Stimulated activated CD4-positive, alpha-beta T cell treated with anti-CD3 and anti-CD28 coated beads, Interleukin-4, amount 100 ng/mL, for 24 hours (primary cell): ENCODE measurements at regions not wholly inside any gene's neighbourhood (a gene's known extent, or its start where the extent isn't known, plus 50 kb on each side); places are given as distances from the start of the nearest gene placed in this dataset.

Experiments used
- DNase-seq: peaks from one replicate; pipeline ENCODE4 v3.0.0-alpha.2; 2020

DNA sequence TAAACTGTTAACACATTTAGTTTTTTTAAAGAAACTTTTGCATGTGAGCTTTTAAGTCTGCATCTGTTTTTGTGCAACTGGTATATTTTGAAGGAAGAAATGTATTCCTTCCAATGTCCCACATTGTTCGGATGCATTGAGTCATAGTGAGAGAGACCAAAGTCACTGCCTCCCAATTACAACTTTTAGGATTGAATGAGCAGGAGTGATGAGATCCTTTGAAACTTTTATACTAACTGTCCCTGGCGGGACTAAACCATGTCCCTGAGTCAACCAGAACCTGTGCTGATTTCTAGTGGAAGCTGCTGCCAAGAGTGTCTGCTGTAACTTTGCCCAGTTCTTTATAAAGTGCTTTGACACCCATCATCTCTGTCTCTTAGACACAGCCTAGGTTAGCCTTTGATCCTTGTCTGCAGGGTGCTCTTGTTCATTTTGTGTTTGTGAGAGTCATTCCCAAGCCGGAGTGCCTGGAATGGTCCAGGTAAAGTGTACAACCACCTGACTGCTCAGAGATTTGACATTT is 122.7 kb downstream of the ZNF518B start:
- no peak for DNase-seq

DNA sequence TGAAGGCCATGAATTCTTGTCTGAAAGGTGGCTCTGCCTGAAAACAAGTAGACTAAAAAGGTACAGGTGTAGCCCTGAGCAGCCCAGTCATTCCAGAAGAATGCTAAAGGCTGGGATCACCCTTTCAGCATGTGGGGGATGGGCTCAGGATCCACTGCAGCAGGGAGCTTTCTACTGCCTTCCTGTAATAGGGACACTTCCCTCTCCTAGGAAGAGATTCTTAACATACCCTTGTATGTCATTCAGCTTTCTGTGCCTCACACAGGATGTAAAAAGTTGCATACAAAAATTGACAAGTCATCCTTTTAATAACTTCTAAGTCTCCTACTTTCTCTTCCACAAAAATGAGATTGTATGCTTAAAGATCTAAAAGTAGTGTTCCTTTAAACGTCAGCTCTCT is 123.3 kb downstream of the ZNF518B start:
- no peak for DNase-seq

DNA sequence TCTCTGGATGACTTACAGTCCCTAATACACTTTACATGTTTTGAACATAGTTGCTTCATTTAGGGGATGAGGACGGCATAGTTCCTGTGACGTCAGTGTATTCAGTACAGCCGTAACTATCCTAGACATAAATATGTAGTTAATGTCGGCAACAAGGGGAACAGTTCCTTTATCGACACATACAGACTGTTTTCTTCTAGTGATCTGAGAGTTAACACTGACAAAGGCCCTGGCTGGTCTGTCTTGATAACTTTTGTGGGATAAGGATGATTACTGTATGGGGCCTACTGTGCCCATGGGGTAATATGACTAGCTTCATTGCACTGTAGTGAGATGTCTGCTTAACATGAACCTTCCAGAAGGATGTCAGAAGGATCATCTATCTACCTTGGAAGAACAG is 131.2 kb downstream of the ZNF518B start:
- DNase-seq, result no peak

DNA sequence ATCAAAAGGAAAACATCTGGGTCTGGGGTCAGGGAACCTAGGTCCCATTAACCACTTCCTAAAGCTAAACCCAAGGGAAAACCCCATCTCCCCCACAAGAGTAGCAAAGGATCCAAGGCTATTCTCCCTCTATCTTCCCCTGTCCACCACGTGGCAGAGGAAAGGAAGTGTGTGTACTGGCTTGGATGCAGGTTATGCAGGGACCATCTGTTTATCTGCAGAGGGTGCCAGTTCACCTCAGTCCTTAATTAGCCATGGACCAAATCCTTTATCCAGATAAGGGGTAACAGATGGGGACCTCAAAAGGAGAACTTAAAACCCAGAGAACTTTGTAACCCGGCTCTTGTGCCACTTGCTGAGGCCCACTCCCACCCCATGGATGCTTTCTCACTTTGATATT is 135.3 kb downstream of the ZNF518B start:
- no peak for DNase-seq

DNA sequence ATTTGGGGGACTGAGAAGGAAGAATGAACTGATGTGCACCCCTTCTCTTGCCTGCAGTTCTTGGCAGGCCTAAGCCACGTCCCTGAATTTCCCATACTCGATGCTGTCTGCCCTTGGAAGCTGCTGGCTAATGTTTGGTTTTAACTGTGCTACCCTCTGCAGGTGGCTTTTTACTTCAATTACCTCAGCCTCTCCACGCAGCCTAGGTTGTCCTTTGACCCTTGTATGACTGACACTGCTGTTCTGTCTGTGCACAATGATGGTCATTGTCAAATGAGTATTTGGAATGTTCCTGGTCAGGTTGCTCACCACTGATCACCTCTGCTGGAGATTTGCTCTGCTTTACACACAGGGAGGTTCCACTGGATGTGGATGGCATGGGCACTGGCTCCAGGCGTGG is 137.1 kb downstream of the ZNF518B start:
- DNase-seq, result no peak

DNA sequence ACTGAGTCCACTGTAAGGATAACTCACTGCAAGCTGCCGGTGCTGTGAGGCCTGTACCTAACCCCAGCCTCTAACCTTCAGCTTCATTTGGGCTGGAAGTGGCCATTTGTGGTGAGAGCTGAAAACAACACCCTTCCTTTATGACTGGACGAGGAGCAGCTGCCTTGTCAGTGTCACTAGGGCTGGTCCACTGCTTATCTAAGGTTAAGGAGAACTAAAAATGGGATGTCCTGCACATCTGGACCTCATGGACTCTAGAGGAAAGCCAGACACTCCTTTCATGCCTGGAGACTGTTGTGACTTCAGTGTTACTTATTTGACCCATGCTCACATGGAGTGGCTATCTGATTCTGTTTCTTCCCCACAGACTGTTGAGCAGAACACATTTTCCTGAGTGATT is 139.9 kb downstream of the ZNF518B start:
- DNase-seq, result no peak

DNA sequence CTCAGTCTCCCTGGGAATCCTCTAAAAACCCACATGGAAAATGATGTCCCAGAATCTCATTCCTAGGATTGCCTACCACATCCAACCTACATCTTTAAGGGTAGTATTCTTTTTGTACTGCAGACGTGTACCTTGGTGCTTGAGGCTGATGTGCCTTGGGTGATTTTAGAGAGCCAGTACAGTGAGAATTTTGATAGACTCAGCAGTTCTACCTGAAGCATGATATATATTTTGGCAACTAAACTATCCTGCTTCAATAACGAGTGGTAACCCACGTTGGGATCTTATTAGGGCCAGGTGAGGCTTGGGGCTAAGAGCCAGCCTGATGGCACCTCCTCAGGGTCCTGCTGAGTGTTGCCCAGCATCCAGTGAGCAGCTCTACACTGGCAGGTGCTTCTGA is 140.4 kb downstream of the ZNF518B start:
- no peak for DNase-seq

DNA sequence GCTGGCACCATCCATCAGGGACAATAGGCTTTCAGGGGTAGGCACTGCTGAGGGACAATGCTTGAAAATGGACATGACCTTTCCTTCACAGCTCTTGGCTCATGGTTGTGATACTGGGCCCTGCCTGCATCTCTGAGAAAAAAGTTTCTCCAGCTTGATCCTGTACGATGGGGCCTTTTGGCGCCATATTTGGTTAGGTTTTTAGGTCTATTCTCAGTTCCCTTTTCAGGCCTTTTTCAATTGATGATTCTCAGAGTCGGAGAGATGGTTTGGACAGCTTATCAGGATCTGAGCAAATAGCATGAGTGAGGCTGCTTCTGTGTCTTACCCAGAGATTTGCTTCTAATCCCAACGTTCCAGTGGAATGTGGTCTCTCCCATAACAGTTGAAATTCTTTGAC is 141.6 kb downstream of the ZNF518B start:
- DNase-seq, result no peak

DNA sequence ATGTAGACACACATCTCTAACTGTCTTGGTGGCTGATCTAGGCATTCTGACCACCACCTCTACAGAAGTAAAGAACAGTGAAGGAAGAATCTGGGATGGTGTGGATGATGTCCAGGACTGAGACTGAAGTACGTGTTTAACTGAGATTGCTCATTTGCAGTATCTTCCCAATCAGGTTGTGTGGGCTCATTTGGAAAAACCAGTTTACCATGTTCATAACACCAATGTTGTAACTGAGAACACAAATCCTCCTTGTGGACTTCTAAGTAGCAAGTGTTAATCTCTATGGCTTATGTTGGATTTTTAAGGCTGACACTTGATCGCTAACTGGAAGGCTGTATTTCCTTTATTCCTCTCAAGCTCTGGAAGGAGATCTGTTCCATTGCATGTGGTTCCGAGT is 144.7 kb downstream of the ZNF518B start:
- DNase-seq, result no peak

DNA sequence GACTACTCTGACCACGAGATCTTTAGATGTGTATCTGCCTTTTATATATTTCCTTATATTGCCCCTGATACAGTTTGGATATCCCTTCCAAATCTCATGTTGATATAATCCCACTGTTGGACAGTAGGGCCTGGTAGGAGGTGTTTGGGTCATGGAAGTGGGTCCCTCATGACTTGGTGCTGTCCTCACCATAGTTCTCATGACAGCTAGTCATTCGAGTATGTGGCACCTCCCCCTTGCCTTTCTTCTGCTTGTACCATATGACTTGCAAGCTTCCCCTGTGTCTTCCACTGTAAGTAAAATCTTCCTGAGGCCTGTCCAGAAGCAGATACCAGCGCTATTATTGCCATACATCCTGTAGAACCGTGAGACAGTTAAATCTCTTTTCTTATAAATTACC is 145.3 kb downstream of the ZNF518B start:
- no peak for DNase-seq

DNA sequence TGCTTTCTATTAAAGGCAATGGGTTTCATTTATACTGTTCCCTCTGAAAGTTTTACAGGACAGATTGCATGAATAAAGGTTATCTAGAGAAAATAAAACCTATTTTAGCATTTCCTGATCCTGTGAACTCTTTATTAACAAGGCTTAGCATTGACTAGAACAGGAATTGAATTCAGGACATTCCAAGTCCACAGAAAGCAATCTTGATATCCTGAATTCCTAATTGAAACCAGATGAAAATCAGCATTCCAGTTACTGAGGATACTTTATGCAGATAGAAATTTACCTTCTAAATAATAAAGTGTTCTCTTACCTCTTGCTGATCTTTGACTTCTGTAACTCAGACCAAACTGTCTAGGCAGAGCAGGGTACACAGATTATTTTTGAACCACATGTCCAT is 151.4 kb downstream of the ZNF518B start:
- no peak for DNase-seq

DNA sequence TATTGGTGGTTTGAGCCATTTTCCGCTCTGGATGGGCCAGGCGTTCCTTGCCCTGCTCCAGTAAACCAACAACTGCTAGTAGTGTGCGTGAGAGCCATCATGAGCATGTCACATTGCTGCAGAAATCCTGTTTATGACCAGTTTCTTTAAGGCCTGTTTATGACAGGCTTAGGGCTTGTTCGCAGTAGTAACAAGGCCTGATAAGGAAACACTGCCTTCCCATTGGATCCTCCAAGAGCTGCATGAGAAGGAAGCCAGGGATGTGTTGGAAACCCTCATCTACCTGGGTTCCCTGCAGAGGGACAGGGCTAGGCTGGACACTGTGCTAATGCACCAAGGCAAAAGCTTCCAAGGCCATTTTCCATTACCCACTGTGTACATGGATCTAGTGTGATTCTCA is 153.9 kb downstream of the ZNF518B start:
- DNase-seq, result no peak

DNA sequence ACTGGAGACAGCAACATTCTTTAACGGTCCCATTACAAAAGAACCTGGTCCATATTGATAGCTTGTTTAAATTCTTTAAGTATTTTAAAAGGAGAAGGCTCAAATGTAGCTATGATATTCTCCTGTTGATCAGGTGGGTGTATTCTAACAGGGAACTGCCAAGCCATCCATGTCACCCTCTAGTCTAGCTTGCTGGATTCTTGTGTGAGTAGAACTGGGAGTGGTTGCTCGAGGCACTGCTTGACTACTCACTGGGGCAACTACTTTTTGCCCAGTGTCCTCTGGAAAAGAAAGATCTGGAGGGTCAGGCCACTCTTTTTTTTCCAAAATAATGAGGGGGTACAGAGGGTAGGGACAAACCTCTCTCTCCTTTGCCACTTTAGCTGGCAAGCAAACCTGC is 155.1 kb downstream of the ZNF518B start:
- DNase-seq, result no peak

DNA sequence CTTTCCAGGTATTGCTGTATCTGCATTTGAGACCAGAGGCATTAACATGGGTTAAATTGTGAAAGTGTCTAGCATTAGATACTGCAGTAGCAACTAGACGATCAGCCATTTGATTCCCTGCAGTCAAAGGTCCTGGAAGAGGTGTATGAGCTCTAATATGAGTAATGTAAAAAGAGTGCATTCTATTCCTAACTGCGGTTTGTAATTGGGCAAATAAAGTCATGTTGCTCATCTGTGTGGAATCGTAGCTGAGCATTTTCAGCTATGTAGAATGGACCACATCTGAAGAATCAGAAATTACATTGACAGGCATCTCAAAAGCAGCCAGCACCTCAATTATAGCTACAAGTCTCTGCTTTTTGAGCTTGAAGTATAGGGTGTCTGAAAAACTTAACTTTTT is 157.6 kb downstream of the ZNF518B start:
- DNase-seq, result no peak

DNA sequence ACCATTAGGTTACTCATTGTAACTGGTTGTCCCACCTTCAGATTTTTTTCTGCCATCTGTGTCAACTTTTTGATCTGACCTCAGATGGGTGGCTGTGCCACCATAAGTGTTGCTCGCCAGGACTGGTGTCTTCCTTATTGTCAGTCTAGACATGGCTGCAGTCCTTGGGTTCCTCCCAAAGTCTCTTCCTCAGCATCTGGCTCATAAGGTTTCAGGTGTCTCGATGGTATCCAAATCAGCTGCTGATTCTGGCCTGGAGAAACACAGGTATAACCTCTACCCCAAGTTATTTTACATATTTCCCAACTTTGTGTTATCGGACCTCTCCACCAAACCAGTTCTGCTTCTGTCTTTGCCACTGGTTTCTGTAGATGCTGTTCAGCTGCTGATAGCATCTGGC is 158.5 kb downstream of the ZNF518B start:
- DNase-seq, result no peak

DNA sequence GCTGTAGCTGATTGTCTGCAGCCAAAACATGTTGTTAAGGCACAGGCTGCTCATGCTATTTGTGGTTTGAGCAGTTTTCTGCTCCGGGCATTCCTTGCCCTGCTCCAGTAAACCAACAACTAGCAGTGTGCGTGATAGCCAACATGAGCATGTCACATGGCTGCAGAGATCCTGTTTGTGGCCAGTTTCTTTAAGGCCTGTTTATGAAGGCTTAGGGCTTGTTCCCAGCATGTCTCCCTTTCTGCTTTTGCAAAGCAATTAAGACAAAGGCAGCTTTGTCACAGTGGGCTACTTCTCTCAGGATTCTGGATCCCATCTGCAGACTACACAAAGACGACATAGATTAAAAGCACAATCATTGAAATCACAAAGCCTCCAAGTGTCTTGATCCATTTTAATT is 160.5 kb downstream of the ZNF518B start:
- no peak for DNase-seq

DNA sequence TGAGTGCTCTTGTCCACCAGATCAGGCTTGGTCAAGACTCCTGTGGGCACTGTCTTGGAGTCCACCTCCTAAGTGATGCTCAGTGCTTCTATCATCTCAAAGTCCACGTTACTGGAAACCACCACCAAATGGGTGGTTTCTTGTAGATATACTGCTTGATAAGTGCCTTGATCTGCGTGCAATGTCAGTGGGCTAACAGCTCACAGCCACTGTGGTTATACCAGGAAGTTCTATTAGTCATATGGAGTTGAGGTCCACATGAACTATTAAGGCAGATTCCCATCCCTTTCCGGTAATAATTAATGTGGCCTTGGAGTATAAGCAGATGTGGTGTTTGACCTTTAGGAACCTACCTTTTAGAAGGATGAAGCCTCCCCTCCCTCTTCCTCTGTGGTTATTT is 161.9 kb downstream of the ZNF518B start:
- DNase-seq, result no peak

DNA sequence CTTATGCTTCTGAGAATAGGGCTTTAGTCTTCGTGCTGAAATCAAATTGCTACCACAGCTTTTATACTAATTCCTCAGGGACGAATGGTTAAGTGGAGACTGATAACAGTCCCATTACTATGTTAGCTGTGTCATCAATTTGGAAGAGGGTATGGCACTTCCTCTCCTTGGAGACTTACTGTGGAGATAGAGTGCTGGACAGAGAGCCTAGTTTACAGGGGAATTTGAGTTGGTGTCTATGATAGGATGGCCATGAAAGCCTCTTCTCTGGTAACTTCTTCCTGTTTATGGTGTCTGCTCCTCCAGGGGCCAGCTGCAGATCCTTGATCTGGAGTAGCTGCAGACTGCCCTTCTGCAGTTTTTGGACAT is 167.7 kb downstream of the ZNF518B start:
- no peak for DNase-seq

DNA sequence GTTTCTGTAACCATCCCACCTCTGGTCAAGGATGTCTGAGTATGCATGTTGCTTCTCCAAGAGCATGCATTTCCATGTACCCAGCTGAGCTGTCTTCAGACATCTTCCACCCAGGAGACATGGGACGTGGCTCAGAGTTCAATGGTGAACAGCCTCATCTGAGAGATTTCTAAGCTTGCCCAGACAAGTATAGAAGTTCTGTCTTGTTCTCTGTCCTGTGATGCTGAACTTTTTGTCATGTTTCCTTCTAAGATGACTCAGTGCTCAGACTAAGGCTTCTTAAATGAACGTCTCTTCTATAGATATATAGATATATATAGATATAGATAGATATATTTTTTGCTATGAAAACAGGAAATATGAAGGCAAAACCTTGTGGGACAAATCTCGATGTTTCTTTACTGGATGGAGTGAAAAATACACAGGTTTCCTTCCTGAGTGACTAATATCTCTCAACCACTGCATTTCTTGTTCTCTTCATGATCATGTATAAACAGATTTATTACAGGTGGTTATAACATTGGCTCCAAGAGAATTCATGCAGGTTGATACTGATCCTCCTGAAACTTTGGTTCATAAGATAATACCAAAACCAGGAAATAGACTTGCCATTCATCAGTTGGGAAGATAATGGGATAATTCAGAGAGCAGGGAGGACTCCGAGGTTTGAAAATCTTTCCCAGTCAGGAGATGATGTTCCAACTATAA is 168.2 kb downstream of the ZNF518B start:
- DNase-seq, result no peak

DNA sequence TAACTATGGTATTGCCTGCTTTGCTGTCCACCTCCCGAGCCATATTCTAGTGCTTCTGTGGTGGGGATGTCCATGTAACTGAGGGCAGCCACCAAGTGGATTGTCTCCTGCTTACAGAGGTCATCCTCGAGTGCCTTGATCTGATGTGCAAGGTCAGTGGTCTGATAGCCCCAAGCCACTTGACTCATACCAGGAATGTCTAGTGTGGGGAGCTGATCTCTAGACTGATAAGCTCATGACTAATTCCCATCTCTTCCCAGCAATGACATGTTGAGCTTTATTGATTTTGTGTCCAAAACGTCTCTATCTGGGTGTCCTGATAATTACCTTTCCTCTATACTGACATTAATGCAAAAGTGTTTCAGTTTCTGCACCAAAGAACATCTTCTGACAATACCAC is 168.4 kb upstream of the WDR1 start:
- no peak for DNase-seq

DNA sequence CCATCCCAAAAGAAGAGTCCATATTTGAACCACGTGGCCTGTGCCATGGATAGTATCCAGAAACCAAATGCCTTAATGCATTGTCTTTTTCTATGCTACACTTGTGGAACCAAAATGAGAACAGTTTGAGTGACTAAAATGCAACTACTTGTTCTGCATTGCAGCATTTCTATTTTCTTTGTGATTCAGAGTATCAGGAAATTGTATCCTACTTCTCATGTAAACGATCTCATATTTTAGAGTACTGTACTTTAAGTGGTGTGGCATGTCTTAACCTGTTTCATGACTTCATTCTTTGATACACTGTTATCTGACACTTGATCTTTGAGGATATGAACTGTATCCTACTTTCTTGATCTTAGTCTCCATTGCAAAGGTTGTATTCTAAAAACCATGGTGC is 167.2 kb upstream of the WDR1 start:
- no peak for DNase-seq

DNA sequence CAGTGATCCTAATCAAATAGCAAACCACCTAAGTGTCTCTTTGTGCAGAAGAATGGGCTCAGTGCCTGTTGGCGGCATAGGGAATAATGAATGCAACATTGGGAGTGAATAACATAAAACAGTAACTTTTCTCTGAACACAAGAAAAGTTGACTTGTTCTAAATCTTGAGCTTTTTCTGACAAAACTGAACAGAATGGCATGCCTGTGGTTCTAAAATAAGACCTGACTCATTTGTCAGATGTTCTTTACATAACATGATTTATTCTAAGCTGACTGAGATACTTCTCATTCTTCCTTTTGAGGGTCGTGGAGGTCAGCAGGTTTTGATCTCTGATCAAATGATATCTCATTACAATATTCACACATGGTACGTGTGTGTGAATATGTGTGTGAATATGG is 165.4 kb upstream of the WDR1 start:
- DNase-seq, result no peak

DNA sequence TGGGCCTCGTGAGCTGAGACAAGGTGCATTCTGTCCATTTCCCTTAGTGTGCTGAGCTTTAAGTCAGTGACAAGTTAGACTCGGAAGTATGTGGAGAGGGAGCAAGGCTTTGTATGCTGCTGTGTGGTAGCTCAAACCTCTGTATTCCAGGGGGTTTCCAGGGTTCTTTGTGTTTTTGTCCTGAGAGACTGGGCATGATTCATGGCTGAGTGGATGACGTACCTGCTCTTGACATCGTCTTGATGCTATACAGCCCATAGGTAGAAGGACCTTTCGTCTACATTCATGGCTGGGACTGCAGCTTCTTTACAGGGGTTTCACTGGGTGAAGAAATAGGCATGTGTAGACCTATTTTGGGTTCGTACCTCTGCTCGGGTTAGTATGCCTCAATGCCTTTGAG is 162.7 kb upstream of the WDR1 start:
- DNase-seq, result no peak

DNA sequence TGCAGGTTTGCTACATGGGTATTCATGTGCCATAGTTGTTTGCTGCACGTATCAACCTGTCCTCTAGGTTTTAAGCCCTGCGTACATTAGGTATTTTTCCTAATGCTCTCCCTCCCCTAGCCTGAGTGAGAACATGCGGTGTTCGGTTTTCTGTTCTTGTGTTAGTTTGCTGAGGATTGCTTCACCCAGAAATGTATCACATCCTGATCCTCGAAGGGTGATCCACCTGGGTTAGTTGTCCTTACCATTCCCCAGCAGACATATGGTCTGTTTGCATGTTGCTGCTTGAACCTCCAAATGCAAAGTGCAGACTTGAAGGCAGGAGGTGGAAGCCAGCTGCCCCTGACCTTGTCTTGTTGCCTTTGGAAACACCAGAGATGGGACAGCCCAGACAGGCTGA is 161.5 kb upstream of the WDR1 start:
- DNase-seq, result no peak

DNA sequence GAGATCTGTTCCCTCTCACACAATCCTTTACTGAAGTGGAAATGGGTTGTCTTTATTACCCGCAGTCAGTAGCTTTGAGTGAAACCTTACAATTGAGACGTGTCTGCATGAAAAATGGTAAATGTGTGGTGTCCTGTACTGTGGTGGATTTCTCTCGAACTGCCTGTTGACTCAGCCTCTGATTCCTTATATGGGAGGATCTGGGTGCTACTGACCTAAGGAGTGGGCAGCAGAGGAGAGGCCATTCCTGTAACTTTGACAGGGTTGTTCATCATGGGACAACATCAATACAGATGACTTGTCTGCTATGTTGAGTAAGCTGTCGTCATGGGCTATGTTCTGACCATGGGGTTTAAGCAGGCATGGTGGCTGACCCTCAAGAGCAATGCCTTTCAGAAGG is 159.6 kb upstream of the WDR1 start:
- DNase-seq, result no peak

DNA sequence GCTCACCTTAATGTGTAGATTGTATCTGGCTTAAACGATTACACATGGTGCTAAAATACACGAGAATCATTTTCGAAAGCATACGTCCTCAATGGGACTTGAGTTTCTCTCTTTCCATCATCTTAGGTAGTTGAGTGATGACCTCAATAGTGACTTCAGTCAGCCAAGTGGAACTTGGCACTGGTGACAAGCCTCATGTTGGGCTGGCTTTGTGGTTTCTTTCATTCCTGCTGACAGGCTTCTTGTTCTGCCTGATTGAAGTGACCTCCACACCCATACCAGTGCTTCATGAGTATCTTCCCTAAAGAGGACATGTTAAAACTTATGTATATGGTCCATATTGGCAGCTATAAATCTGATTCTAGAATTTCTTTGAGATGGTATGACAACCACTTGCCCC is 159.1 kb upstream of the WDR1 start:
- DNase-seq, result no peak
